Gastroesophageal sphincter (tissue), 3 donors: ENCODE measurements at regions not wholly inside any gene's neighbourhood (a gene's known extent, or its start where the extent isn't known, plus 50 kb on each side); places are given as distances from the start of the nearest gene placed in this dataset.

Source experiments
- CTCF ChIP-seq, 4 experiments: fragments of 200-600 bp in 2 of 4; fragments of 450-650 bp in 2 of 4; sonication (generic) in 1 of 4; IDR thresholded peaks; one replicate each; pipeline ENCODE4 v1.5.1; 2017 to 2019; ENCODE audit warnings: antibody characterized with exemption in 4 of 4, mild to moderate bottlenecking in 2 of 4, moderate library complexity in 2 of 4
- POLR2A ChIP-seq, 2 donors: fragments of 450-650 bp; IDR thresholded peaks; one replicate each; pipeline ENCODE4 v1.6.1; 2017; ENCODE audit warnings: antibody characterized with exemption in 2 of 2, mild to moderate bottlenecking in 2 of 2, moderate library complexity in 1 of 2
- POLR2AphosphoS5 ChIP-seq: sonication (generic); formaldehyde crosslinking; IDR thresholded peaks from one replicate; pipeline ENCODE4 v1.6.1; 2017; ENCODE audit warnings: antibody characterized with exemption

DNA sequence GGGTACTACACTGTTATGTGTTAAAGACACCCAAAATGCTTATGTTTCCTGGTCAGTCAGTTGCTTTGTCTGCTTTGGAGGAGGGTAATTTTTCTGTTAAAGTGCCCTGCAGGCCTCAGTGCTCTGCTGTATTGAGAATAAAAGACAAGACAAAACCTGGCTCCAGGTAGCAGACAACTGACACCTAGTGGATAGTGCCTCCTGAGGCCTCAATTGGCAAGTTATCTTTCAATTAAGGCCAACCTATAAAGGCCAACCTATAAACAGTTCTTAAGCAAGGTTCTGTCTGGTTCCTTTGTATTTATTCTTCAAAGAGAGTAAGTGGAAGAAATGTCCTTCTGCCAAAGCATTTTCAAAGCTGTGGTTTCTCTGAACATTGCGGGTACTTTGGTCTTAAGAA, 773.8 kb downstream of the MECOM start:
- TF ChIP-seq CTCF (IDR thresholded peaks at IDR 0.05) (no peak), POLR2A (IDR thresholded peaks at IDR 0.05) (no peak), POLR2AphosphoS5 (no peak)
